HepG2 (cell line): ENCODE measurements at regions not wholly inside any gene's neighbourhood (a gene's known extent, or its start where the extent isn't known, plus 50 kb on each side); places are given as distances from the start of the nearest gene placed in this dataset.

Experiments used
- ATF7-NPFF ChIP-seq: sonication (generic); formaldehyde crosslinking; IDR thresholded peaks from 2 replicates; pipeline ENCODE4 v1.8.1; 2023; ENCODE audit warnings: mild to moderate bottlenecking, low read depth, missing genetic modification reagents, moderate library complexity
- CAMTA2 ChIP-seq: sonication (generic); formaldehyde crosslinking; IDR thresholded peaks from 2 replicates; pipeline ENCODE4 v1.4.0; 2020; ENCODE audit warnings: mild to moderate bottlenecking, missing genetic modification reagents, borderline replicate concordance
- DMAP1 ChIP-seq: IDR thresholded peaks from 2 replicates; pipeline ENCODE4 v1.6.1; 2016
- EHMT2 ChIP-seq: fragments of 200-600 bp; sonication (generic); IDR thresholded peaks from 2 replicates; pipeline ENCODE4 v1.7.0; 2017; ENCODE audit warnings: antibody characterized with exemption, low read depth, low read length, borderline replicate concordance
- GATA4 ChIP-seq: sonication (generic); IDR thresholded peaks from 2 replicates; pipeline ENCODE4 v1.6.1; 2016; ENCODE audit warnings: antibody characterized with exemption, low read depth, borderline replicate concordance
- HES4 ChIP-seq: sonication (generic); formaldehyde crosslinking; IDR thresholded peaks from 2 replicates; pipeline ENCODE4 v1.9.0; 2021; ENCODE audit warnings: mild to moderate bottlenecking, missing genetic modification reagents, borderline replicate concordance
- HMG20A ChIP-seq: IDR thresholded peaks from 2 replicates; pipeline ENCODE4 v1.6.1; 2016; ENCODE audit warnings: borderline replicate concordance
- IRF2 ChIP-seq: IDR thresholded peaks from 2 replicates; pipeline ENCODE4 v1.6.1; 2018; ENCODE audit warnings: missing genetic modification reagents, missing compliant biosample characterization
- KDM5A ChIP-seq: fragments of 200-600 bp; sonication (generic); IDR thresholded peaks from 2 replicates; pipeline ENCODE4 v1.7.0; 2018; ENCODE audit warnings: antibody characterized with exemption, mild to moderate bottlenecking, low read length, borderline replicate concordance
- MXI1 ChIP-seq: IDR thresholded peaks from 3 replicates; pipeline ENCODE4 v1.6.1; 2012; ENCODE audit warnings: low read depth, low read length, inconsistent platforms, borderline replicate concordance
- NFRKB ChIP-seq: fragments of 450-650 bp; IDR thresholded peaks from 2 replicates; pipeline ENCODE4 v1.6.1; 2017
- PAWR ChIP-seq: sonication (generic); formaldehyde crosslinking; IDR thresholded peaks from 2 replicates; pipeline ENCODE4 v1.4.0; 2020; ENCODE audit warnings: missing genetic modification reagents, mild to moderate bottlenecking, borderline replicate concordance
- PHB2 ChIP-seq: fragments of 450-650 bp; IDR thresholded peaks from 2 replicates; pipeline ENCODE4 v1.6.1; 2018; ENCODE audit not compliant: partially characterized antibody
- POGZ ChIP-seq: sonication (generic); formaldehyde crosslinking; IDR thresholded peaks from 2 replicates; pipeline ENCODE4 v1.4.0; 2020; ENCODE audit warnings: mild to moderate bottlenecking, missing genetic modification reagents
- POLR2AphosphoS5 ChIP-seq: IDR thresholded peaks from 2 replicates; pipeline ENCODE4 v1.6.1; 2012; ENCODE audit warnings: low read depth, low read length
- SAFB2 ChIP-seq: sonication (generic); formaldehyde crosslinking; IDR thresholded peaks from 2 replicates; pipeline ENCODE4 v1.5.1; 2020; ENCODE audit warnings: missing genetic modification reagents, low read depth, mild to moderate bottlenecking, borderline replicate concordance
- SP5 ChIP-seq: IDR thresholded peaks from 2 replicates; pipeline ENCODE4 v1.6.1; 2016; ENCODE audit warnings: low read depth, borderline replicate concordance
- TEAD2 ChIP-seq: sonication (generic); formaldehyde crosslinking; IDR thresholded peaks from 2 replicates; pipeline ENCODE4 v1.9.0; 2021; ENCODE audit warnings: missing genetic modification reagents
- TMF1 ChIP-seq: sonication (generic); formaldehyde crosslinking; IDR thresholded peaks from 2 replicates; pipeline ENCODE4 v1.8.1; 2022; ENCODE audit warnings: low read depth, missing genetic modification reagents
- ZC3H4 ChIP-seq: sonication (generic); formaldehyde crosslinking; IDR thresholded peaks from 2 replicates; pipeline ENCODE4 v1.4.0; 2020; ENCODE audit warnings: missing genetic modification reagents, borderline replicate concordance
- ZNF230 ChIP-seq: sonication (generic); formaldehyde crosslinking; IDR thresholded peaks from 2 replicates; pipeline ENCODE4 v1.4.0; 2020; ENCODE audit warnings: mild to moderate bottlenecking, missing genetic modification reagents
- ZNF772 ChIP-seq: sonication (generic); formaldehyde crosslinking; IDR thresholded peaks from 2 replicates; pipeline ENCODE4 v1.5.0; 2020; ENCODE audit warnings: mild to moderate bottlenecking, missing genetic modification reagents
- ZNF841 ChIP-seq: sonication (generic); formaldehyde crosslinking; IDR thresholded peaks from 2 replicates; pipeline ENCODE4 v1.8.1; 2023; ENCODE audit warnings: missing genetic modification reagents, borderline replicate concordance
- ZNF850 ChIP-seq: sonication (generic); formaldehyde crosslinking; conservative IDR thresholded peaks from 2 replicates; pipeline ENCODE4 v1.9.0; 2021; ENCODE audit warnings: mild to moderate bottlenecking, missing genetic modification reagents
- TF ChIP-seq, protein P1 (sequence below): sonication (generic); formaldehyde crosslinking; IDR thresholded peaks from 2 replicates; pipeline ENCODE4 v1.4.0; 2020; ENCODE audit warnings: missing genetic modification reagents
- TF ChIP-seq, protein P2 (sequence below): sonication (generic); formaldehyde crosslinking; IDR thresholded peaks from 2 replicates; pipeline ENCODE4 v1.5.0; 2020; ENCODE audit warnings: missing genetic modification reagents

DNA sequence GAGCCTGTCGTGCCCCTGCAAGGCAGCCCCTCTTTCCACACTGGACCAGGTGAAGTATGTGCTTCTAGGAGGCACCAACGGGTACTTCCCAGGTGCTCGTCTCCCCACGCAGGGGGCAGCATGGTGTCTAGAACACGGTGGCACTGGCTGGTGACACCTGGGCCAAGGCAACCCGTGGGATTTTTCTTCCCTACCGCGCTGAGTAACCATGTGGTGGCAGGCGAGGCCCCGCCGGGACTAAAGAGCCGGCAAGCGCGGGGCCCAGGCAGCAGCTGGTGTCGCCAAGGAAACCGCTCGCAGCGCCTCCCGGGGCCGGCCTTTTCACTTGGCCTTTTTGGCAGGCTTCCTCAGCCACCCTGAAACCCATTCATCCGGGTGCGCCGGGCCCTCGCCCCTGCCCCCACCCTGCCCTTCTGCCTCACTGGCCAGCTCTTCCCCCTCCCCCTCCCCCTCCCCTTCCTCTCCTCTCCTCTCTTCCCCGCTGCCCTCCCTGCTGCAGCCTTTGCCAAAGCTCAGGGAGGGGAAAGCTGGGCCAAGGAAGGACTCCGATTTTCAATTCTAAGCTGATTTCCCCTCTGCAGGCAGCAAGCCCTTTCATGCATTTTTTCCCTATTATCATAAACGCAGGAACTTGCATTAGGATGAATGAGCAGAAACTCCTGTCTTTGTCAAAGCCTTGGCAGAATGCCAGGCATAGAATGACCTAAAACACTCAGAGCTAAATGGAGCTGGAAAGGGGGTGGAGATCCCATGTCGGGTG is 81.2 kb downstream of the IRF2BPL start (continued):
- TF ChIP-seq MXI1 (peak; percentile 59; the same call in 1 of the 3 replicates), POGZ (CRISPR knock-in tag) (no peak; the same call in 1 of the 2 replicates), HMG20A (CRISPR knock-in tag) (no peak), ZNF850 (CRISPR knock-in tag) (no peak), EHMT2 (no peak), CAMTA2 (CRISPR knock-in tag) (no peak), ZNF841 (CRISPR knock-in tag) (no peak), TEAD2 (CRISPR knock-in tag) (no peak), PHB2 (no peak), GATA4 (no peak), ATF7-NPFF (CRISPR knock-in tag) (no peak), KDM5A (no peak), NFRKB (no peak), SP5 (CRISPR knock-in tag) (no peak), ZC3H4 (no peak), SAFB2 (no peak), HES4 (CRISPR knock-in tag) (0 out of 2 replicates have a peak, but pooled peaks have one; percentile 36), ZNF772 (CRISPR knock-in tag) (0 out of 2 replicates have a peak, but pooled peaks have one; percentile 32), POLR2AphosphoS5 (no peak), DMAP1 (CRISPR knock-in tag) (no peak), TMF1 (no peak), PAWR (CRISPR knock-in tag) (no peak), ZNF230 (no peak), IRF2 (CRISPR knock-in tag) (0 out of 2 replicates have a peak, but pooled peaks have one; percentile 36)
- TF ChIP-seq, protein P1, sequence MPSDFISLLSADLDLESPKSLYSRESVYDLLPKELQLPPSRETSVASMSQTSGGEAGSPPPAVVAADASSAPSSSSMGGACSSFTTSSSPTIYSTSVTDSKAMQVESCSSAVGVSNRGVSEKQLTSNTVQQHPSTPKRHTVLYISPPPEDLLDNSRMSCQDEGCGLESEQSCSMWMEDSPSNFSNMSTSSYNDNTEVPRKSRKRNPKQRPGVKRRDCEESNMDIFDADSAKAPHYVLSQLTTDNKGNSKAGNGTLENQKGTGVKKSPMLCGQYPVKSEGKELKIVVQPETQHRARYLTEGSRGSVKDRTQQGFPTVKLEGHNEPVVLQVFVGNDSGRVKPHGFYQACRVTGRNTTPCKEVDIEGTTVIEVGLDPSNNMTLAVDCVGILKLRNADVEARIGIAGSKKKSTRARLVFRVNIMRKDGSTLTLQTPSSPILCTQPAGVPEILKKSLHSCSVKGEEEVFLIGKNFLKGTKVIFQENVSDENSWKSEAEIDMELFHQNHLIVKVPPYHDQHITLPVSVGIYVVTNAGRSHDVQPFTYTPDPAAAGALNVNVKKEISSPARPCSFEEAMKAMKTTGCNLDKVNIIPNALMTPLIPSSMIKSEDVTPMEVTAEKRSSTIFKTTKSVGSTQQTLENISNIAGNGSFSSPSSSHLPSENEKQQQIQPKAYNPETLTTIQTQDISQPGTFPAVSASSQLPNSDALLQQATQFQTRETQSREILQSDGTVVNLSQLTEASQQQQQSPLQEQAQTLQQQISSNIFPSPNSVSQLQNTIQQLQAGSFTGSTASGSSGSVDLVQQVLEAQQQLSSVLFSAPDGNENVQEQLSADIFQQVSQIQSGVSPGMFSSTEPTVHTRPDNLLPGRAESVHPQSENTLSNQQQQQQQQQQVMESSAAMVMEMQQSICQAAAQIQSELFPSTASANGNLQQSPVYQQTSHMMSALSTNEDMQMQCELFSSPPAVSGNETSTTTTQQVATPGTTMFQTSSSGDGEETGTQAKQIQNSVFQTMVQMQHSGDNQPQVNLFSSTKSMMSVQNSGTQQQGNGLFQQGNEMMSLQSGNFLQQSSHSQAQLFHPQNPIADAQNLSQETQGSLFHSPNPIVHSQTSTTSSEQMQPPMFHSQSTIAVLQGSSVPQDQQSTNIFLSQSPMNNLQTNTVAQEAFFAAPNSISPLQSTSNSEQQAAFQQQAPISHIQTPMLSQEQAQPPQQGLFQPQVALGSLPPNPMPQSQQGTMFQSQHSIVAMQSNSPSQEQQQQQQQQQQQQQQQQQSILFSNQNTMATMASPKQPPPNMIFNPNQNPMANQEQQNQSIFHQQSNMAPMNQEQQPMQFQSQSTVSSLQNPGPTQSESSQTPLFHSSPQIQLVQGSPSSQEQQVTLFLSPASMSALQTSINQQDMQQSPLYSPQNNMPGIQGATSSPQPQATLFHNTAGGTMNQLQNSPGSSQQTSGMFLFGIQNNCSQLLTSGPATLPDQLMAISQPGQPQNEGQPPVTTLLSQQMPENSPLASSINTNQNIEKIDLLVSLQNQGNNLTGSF (CRISPR knock-in tag) = no peak
- TF ChIP-seq, protein P2, sequence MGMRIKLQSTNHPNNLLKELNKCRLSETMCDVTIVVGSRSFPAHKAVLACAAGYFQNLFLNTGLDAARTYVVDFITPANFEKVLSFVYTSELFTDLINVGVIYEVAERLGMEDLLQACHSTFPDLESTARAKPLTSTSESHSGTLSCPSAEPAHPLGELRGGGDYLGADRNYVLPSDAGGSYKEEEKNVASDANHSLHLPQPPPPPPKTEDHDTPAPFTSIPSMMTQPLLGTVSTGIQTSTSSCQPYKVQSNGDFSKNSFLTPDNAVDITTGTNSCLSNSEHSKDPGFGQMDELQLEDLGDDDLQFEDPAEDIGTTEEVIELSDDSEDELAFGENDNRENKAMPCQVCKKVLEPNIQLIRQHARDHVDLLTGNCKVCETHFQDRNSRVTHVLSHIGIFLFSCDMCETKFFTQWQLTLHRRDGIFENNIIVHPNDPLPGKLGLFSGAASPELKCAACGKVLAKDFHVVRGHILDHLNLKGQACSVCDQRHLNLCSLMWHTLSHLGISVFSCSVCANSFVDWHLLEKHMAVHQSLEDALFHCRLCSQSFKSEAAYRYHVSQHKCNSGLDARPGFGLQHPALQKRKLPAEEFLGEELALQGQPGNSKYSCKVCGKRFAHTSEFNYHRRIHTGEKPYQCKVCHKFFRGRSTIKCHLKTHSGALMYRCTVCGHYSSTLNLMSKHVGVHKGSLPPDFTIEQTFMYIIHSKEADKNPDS = no peak
